NCI-H1105 (cell line): ENCODE measurements at regions not wholly inside any gene's neighbourhood (a gene's known extent, or its start where the extent isn't known, plus 50 kb on each side); places are given as distances from the start of the nearest gene placed in this dataset.
"Not testable (repeated sequence)": the region's sequence is repeated elsewhere in the genome, so short reads cannot be mapped to it uniquely, and the experiment has no call there.

ENCODE experiments used
- DNase-seq: peaks from one replicate; lab custom pipeline; 2025; lab: John Stamatoyannopoulos, UW

- DNase-seq: not testable (repeated sequence)
These were observed 605.4 kb downstream of the RPIA start for GRCh38 chr2:89296820-89297398.

GRCh38 chr2:89299196-89299595 lies 607.7 kb downstream of the RPIA start:
- not testable (repeated sequence) for DNase-seq

- not testable (repeated sequence) for DNase-seq
These were observed 614.1 kb downstream of the RPIA start for GRCh38 chr2:89305623-89306022.

GRCh38 chr2:89306869-89307637 lies 615.6 kb downstream of the RPIA start:
- DNase-seq: not testable (repeated sequence)

- not testable (repeated sequence) for DNase-seq
These were observed 627.5 kb downstream of the RPIA start for GRCh38 chr2:89318990-89319389.

- DNase-seq: not testable (repeated sequence)
These were observed 634.4 kb downstream of the RPIA start for GRCh38 chr2:89325894-89326293.

- DNase-seq: not testable (repeated sequence)
These were observed 635.0 kb downstream of the RPIA start for GRCh38 chr2:89326455-89326854.

- not testable (repeated sequence) for DNase-seq
These were observed 637.3 kb downstream of the RPIA start for GRCh38 chr2:89328790-89329189.
